ENCODE measurements at regions not wholly inside any gene's neighbourhood (a gene's known extent, or its start where the extent isn't known, plus 50 kb on each side); places are given as distances from the start of the nearest gene placed in this dataset.

- Histone ChIP-seq H3K36me3 (ENCODE audit: control insufficient read depth in 2 of 2, insufficient read depth in 1 of 2, low read length in 2 of 2) (no peaks in the 10 kb centered on the region), H3K9me3 (ENCODE audit: control insufficient read depth, insufficient read depth, low read depth, low read length) (no peaks in the 10 kb centered on the region), H3K4me1 (ENCODE audit: control insufficient read depth, insufficient read depth, low read length) (no peaks in the 10 kb centered on the region), H3K27ac (ENCODE audit: extremely low read depth, low read depth, low read length) (no peak overlapping the region), H3K4me3 (ENCODE audit: low read depth, low read length) (no peak overlapping the region)
- CTCF ChIA-PET, result no interaction called here
- TF ChIP-seq ZNF280D (tag by site-specific recombination; IDR thresholded peaks at IDR 0.05) (no peak), ZNF621 (tag by site-specific recombination; IDR thresholded peaks at IDR 0.05) (no peak), ZNF449 (tag by site-specific recombination; IDR thresholded peaks at IDR 0.05) (no peak), ZNF692 (tag by site-specific recombination; IDR thresholded peaks at IDR 0.05) (no peak), HIC1 (tag by site-specific recombination; IDR thresholded peaks at IDR 0.05) (no peak)
- POLR2A ChIA-PET, result no interaction called here
These were observed 126.1 kb upstream of the UBL3 start for GRCh38 chr13:29976535-29976934.

DNA sequence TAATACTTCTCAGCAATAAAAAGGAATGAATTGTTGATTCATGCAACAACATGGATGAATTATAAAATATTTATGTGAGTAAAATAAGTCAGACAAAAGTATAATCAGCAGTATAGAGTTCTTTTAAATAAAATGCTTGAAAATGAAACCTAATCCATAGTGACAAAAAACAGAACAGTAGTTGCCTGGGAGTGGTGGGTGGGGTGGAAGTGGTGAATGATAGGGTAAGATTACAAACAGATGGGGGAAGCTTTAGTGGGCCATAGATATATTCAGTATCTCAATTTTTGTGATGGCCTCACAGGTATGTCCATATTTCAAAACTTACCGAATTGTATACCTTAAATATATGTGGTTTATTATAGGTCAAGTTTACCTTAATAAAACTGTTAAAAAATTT is 124.9 kb upstream of the UBL3 start:
- Histone ChIP-seq H3K27ac (ENCODE audit: extremely low read depth, low read depth, low read length) (no peak overlapping the region), H3K4me3 (ENCODE audit: low read depth, low read length) (no peak overlapping the region), H3K9me3 (ENCODE audit: control insufficient read depth, insufficient read depth, low read depth, low read length) (no peaks in the 10 kb centered on the region), H3K36me3 (ENCODE audit: control insufficient read depth in 2 of 2, insufficient read depth in 1 of 2, low read length in 2 of 2) (no peaks in the 10 kb centered on the region), H3K4me1 (ENCODE audit: control insufficient read depth, insufficient read depth, low read length) (no peaks in the 10 kb centered on the region)
- ChIA-PET POLR2A (no interaction called here), CTCF (no interaction called here)
- no peak for TF ChIP-seq ZBTB20 (tag by site-specific recombination; IDR thresholded peaks at IDR 0.05)
- TF ChIP-seq ZNF660 (tag by site-specific recombination; IDR thresholded peaks at IDR 0.05), result no peak
- TF ChIP-seq REPIN1 (tag by site-specific recombination; IDR thresholded peaks at IDR 0.05; ENCODE audit: low read depth), result no peak
- TF ChIP-seq, protein P1, sequence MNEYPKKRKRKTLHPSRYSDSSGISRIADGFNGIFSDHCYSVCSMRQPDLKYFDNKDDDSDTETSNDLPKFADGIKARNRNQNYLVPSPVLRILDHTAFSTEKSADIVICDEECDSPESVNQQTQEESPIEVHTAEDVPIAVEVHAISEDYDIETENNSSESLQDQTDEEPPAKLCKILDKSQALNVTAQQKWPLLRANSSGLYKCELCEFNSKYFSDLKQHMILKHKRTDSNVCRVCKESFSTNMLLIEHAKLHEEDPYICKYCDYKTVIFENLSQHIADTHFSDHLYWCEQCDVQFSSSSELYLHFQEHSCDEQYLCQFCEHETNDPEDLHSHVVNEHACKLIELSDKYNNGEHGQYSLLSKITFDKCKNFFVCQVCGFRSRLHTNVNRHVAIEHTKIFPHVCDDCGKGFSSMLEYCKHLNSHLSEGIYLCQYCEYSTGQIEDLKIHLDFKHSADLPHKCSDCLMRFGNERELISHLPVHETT (tag by site-specific recombination; IDR thresholded peaks at IDR 0.05), result no peak
- TF ChIP-seq, protein P2, sequence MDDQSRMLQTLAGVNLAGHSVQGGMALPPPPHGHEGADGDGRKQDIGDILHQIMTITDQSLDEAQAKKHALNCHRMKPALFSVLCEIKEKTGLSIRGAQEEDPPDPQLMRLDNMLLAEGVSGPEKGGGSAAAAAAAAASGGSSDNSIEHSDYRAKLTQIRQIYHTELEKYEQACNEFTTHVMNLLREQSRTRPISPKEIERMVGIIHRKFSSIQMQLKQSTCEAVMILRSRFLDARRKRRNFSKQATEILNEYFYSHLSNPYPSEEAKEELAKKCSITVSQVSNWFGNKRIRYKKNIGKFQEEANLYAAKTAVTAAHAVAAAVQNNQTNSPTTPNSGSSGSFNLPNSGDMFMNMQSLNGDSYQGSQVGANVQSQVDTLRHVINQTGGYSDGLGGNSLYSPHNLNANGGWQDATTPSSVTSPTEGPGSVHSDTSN (CRISPR knock-in tag; IDR thresholded peaks at IDR 0.05), result no peak
- TF ChIP-seq PRDM1 (tag by site-specific recombination; IDR thresholded peaks at IDR 0.05), result no peak
- TF ChIP-seq ZNF266 (tag by site-specific recombination; IDR thresholded peaks at IDR 0.05; ENCODE audit: low read depth), result no peak
- no peak for TF ChIP-seq ZNF621 (tag by site-specific recombination; IDR thresholded peaks at IDR 0.05)
- no peak for TF ChIP-seq ZIC2 (tag by site-specific recombination; IDR thresholded peaks at IDR 0.05)
- no peak for TF ChIP-seq ZNF624 (tag by site-specific recombination; IDR thresholded peaks at IDR 0.05)
- no peak for TF ChIP-seq ZNF837 (tag by site-specific recombination; IDR thresholded peaks at IDR 0.05)
